Osteoblast (primary cell): ENCODE measurements at regions not wholly inside any gene's neighbourhood (a gene's known extent, or its start where the extent isn't known, plus 50 kb on each side); places are given as distances from the start of the nearest gene placed in this dataset.

Experiments used
- DNase-seq: peaks from one replicate; pipeline ENCODE4 v3.0.0; 2011; ENCODE audit warnings: low spot score, mixed read lengths; ENCODE audit not compliant: insufficient read length; ENCODE audit errors: missing footprints
- H2AFZ ChIP-seq: 2 replicates; pipeline ENCODE4 v1.6.0; 2011; ENCODE audit warnings: mild to moderate bottlenecking, low read length
- H3K27ac ChIP-seq: 2 replicates; pipeline ENCODE4 v1.5.1; 2011; ENCODE audit warnings: mild to moderate bottlenecking, low read depth, low read length, moderate library complexity
- H3K27me3 ChIP-seq: 2 replicates; pipeline ENCODE4 v1.6.0; 2012; ENCODE audit warnings: mild to moderate bottlenecking, control low read depth, inconsistent platforms, low read length, moderate library complexity; ENCODE audit not compliant: insufficient read depth
- H3K36me3 ChIP-seq: 2 replicates; pipeline ENCODE4 v1.5.1; 2011; ENCODE audit warnings: mild to moderate bottlenecking, low read length, control low read depth, moderate library complexity; ENCODE audit not compliant: insufficient read depth
- H3K4me1 ChIP-seq: 2 replicates; pipeline ENCODE4 v1.5.1; 2011; ENCODE audit warnings: mild to moderate bottlenecking, low read length, control low read depth, moderate library complexity; ENCODE audit not compliant: insufficient read depth
- H3K4me2 ChIP-seq: 2 replicates; pipeline ENCODE4 v1.6.0; 2011; ENCODE audit warnings: mild to moderate bottlenecking, low read length; ENCODE audit not compliant: insufficient read depth
- H3K4me3 ChIP-seq: fragments of 200-600 bp; sonication (generic); 3 replicates; pipeline ENCODE4 v1.5.1; 2012; ENCODE audit warnings: mild to moderate bottlenecking, low read length, inconsistent platforms; ENCODE audit not compliant: insufficient read depth
- H3K79me2 ChIP-seq: 2 replicates; pipeline ENCODE4 v1.6.0; 2012; ENCODE audit warnings: mild to moderate bottlenecking, low read length, control low read depth, inconsistent platforms; ENCODE audit not compliant: insufficient read depth
- H3K9me3 ChIP-seq: 2 replicates; pipeline ENCODE4 v1.5.1; 2011; ENCODE audit warnings: low read depth, low read length, control low read depth
- H4K20me1 ChIP-seq: 2 replicates; pipeline ENCODE4 v1.6.0; 2012; ENCODE audit warnings: mild to moderate bottlenecking, low read length, control low read depth; ENCODE audit not compliant: insufficient read depth
- TF ChIP-seq, protein P1 (sequence below): IDR thresholded peaks from 2 replicates; pipeline ENCODE4 v1.5.1; 2011; ENCODE audit warnings: mild to moderate bottlenecking, low read depth, low read length, moderate library complexity; ENCODE audit errors: extremely low read depth

DNA sequence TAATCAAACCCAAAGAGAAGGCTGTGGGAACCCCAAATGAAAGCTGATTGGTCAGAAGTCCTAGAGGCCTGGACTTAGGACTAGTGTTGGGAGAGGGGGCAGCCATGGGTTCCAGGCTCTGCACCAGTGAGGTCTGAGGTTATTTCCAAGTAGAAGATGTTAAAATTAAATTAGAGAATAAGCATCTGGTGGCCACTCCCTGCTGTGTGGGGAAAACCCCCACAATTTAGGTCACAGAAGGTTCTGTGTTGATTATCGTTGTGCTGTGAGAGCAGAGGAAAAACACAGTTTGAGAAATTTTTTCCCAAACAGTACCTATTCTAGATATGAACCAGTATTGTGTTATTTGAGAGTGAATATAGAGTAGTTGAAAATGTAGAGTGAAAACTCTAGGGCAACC lies 53.9 kb upstream of the NSMCE3 start:
- Histone ChIP-seq H3K4me3 (no peak overlapping the region), H2AFZ (no peak overlapping the region), H3K79me2 (no peaks in the 10 kb centered on the region), H3K4me1 (no peaks in the 10 kb centered on the region), H3K4me2 (no peak overlapping the region), H4K20me1 (no peaks in the 10 kb centered on the region), H3K27ac (no peak overlapping the region), H3K9me3 (no peaks in the 10 kb centered on the region), H3K36me3 (no peaks in the 10 kb centered on the region), H3K27me3 (no peaks in the 10 kb centered on the region)
- TF ChIP-seq, protein P1, sequence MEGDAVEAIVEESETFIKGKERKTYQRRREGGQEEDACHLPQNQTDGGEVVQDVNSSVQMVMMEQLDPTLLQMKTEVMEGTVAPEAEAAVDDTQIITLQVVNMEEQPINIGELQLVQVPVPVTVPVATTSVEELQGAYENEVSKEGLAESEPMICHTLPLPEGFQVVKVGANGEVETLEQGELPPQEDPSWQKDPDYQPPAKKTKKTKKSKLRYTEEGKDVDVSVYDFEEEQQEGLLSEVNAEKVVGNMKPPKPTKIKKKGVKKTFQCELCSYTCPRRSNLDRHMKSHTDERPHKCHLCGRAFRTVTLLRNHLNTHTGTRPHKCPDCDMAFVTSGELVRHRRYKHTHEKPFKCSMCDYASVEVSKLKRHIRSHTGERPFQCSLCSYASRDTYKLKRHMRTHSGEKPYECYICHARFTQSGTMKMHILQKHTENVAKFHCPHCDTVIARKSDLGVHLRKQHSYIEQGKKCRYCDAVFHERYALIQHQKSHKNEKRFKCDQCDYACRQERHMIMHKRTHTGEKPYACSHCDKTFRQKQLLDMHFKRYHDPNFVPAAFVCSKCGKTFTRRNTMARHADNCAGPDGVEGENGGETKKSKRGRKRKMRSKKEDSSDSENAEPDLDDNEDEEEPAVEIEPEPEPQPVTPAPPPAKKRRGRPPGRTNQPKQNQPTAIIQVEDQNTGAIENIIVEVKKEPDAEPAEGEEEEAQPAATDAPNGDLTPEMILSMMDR = no peak
- DNase-seq = no peak

DNA sequence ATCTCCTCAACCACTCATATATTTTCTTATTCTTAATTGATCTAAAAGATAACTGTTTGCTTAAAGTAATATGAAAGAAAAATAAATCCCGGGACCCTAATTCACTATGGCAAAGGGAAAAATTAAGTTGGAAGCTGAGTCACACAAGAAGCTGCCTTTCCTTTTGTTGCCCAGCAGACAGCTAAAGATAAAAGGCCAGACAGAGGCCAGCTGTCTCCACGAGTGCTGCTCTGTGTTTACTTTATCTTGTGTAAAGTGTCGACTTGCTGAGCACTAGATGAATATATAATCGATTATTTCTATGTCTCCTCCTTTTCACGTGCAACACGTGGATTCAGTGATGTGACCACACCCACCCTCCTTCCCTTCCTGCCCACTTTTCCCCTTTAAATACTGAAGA lies 52.8 kb upstream of the NSMCE3 start:
- Histone ChIP-seq H3K27me3 (no peaks in the 10 kb centered on the region), H3K4me3 (no peak overlapping the region), H4K20me1 (no peaks in the 10 kb centered on the region), H3K4me1 (no peaks in the 10 kb centered on the region), H2AFZ (no peak overlapping the region), H3K4me2 (no peak overlapping the region), H3K27ac (no peak overlapping the region), H3K36me3 (no peaks in the 10 kb centered on the region), H3K79me2 (no peaks in the 10 kb centered on the region), H3K9me3 (no peaks in the 10 kb centered on the region)
- TF ChIP-seq, protein P1 = no peak
- DNase-seq = no peak

DNA sequence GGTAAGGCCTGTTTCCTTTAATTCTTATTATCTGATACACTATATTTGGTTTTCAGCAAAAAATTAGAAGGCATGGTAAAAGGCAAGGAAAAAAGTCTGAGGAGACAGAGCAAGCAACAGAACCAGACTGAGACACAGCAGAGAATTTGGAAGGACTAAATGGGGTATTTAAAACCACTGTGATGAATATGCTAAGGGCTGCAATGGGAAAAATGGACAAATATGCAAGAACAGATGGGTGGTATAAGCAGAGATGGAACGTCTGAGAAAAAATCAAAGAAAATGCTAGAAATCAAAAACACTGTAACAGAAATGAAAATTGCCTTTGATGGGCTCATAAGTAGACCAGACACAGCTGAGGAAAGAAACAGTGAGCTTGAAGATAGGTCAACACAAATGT lies 50.8 kb upstream of the NSMCE3 start:
- TF ChIP-seq, protein P1 = no peak
- no peak for DNase-seq
- Histone ChIP-seq H3K27ac (no peak overlapping the region), H2AFZ (no peak overlapping the region), H3K4me1 (no peaks in the 10 kb centered on the region), H3K79me2 (no peaks in the 10 kb centered on the region), H3K4me2 (no peak overlapping the region), H3K9me3 (no peaks in the 10 kb centered on the region), H3K27me3 (no peaks in the 10 kb centered on the region), H3K36me3 (no peaks in the 10 kb centered on the region), H4K20me1 (no peaks in the 10 kb centered on the region), H3K4me3 (no peak overlapping the region)

DNA sequence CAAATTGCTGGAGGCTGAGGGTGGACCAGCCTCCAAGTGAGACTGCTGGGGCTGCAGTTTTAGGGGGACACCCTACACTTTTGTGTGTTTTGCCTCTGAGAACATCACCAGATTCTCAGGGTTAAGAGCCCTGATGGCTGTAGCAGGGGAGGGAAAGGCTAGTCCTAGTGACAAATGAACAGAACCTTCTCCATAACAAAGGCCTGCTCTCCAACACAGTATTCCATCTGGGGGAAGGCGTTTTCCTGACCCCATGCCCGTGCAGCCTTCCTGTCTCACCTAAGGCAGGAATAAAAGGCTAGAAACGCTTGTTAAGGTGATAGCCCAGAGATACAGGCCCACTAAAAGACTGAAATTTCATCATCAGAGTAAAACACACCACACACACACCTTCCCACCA lies 50.2 kb upstream of the NSMCE3 start:
- DNase-seq = no peak
- H3K79me2 ChIP-seq = no peaks in the 10 kb centered on the region
- H3K36me3 ChIP-seq = no peaks in the 10 kb centered on the region
- H3K9me3 ChIP-seq = no peaks in the 10 kb centered on the region
- TF ChIP-seq, protein P1 = no peak
- H3K4me1 ChIP-seq = no peaks in the 10 kb centered on the region
- H3K27ac ChIP-seq = no peak overlapping the region
- no peak overlapping the region for H3K4me3 ChIP-seq
- H2AFZ ChIP-seq = no peak overlapping the region
- no peak overlapping the region for H3K4me2 ChIP-seq
- H4K20me1 ChIP-seq = no peaks in the 10 kb centered on the region
- H3K27me3 ChIP-seq = no peaks in the 10 kb centered on the region
